Smooth muscle cell (in vitro differentiated cells): ENCODE measurements at regions not wholly inside any gene's neighbourhood (a gene's known extent, or its start where the extent isn't known, plus 50 kb on each side); places are given as distances from the start of the nearest gene placed in this dataset.
A peak's percentile ranks its signal among the peaks of the same experiment; 100 is the strongest.

Experiments used
- DNase-seq: peaks from one replicate; lab custom pipeline; 2025; ENCODE audit not compliant: unreplicated experiment; lab: John Stamatoyannopoulos, UW
- H2AFZ ChIP-seq: fragments of 200-600 bp; sonication (generic); 2 replicates; pipeline ENCODE4 v1.6.0; 2016; ENCODE audit warnings: antibody characterized with exemption, low read depth, mild to moderate bottlenecking
- H3F3A ChIP-seq: fragments of 200-600 bp; sonication (generic); 2 replicates; pipeline ENCODE4 v1.6.0; 2017; ENCODE audit warnings: antibody characterized with exemption, low read depth
- H3K27ac ChIP-seq: fragments of 200-600 bp; sonication (generic); 2 replicates; pipeline ENCODE4 v1.5.1; 2016; ENCODE audit warnings: low read depth, mild to moderate bottlenecking
- H3K27me3 ChIP-seq: fragments of 200-600 bp; sonication (generic); 2 replicates; pipeline ENCODE4 v1.6.1; 2016; ENCODE audit warnings: low read depth, mild to moderate bottlenecking
- H3K36me3 ChIP-seq: fragments of 200-600 bp; sonication (generic); 2 replicates; pipeline ENCODE4 v1.5.1; 2016; ENCODE audit warnings: low read depth
- H3K4me1 ChIP-seq: fragments of 200-600 bp; sonication (generic); 2 replicates; pipeline ENCODE4 v1.5.1; 2016; ENCODE audit warnings: low read depth
- H3K4me2 ChIP-seq: fragments of 200-600 bp; sonication (generic); 2 replicates; pipeline ENCODE4 v1.6.0; 2016; ENCODE audit warnings: mild to moderate bottlenecking
- H3K4me3 ChIP-seq: fragments of 200-600 bp; sonication (generic); 2 replicates; pipeline ENCODE4 v1.5.1; 2016; ENCODE audit warnings: mild to moderate bottlenecking
- H3K79me2 ChIP-seq: fragments of 200-600 bp; sonication (generic); 2 replicates; pipeline ENCODE4 v1.6.0; 2016; ENCODE audit warnings: low read depth, mild to moderate bottlenecking
- H3K9ac ChIP-seq: fragments of 200-600 bp; sonication (generic); 2 replicates; pipeline ENCODE4 v1.6.0; 2016; ENCODE audit warnings: low read depth
- H3K9me3 ChIP-seq: fragments of 200-600 bp; sonication (generic); replicated peaks from 2 replicates; pipeline ENCODE4 v1.5.1; 2016; ENCODE audit warnings: low read depth
- H4K20me1 ChIP-seq: fragments of 200-600 bp; sonication (generic); 2 replicates; pipeline ENCODE4 v1.6.0; 2016; ENCODE audit warnings: low read depth
- CTCF ChIP-seq: fragments of 200-600 bp; sonication (generic); IDR thresholded peaks from 2 replicates; pipeline ENCODE4 v1.5.1; 2017; ENCODE audit warnings: borderline replicate concordance, mild to moderate bottlenecking, antibody characterized with exemption; ENCODE audit not compliant: insufficient read depth, poor library complexity, severe bottlenecking
- WGBS: methylation state at CpG from one replicate; pipeline ENCODE4 v1.1.7; 2016; ENCODE audit warnings: low lambda C conversion rate; 5-methylcytosine and 5-hydroxymethylcytosine counted together

- H3K9me3 ChIP-seq, result no peaks in the 10 kb centered on the region
- H2AFZ ChIP-seq, result no peak overlapping the region
- no peaks in the 10 kb centered on the region for H3K4me1 ChIP-seq
- DNase-seq, result no peak
- no peak overlapping the region for H3K4me2 ChIP-seq
- no peak for TF ChIP-seq CTCF
- H3K9ac ChIP-seq, result no peak overlapping the region
- no peaks in the 10 kb centered on the region for H3K27me3 ChIP-seq
- H3K4me3 ChIP-seq, result no peak overlapping the region
- H3K36me3 ChIP-seq, result no peaks in the 10 kb centered on the region
- H3K79me2 ChIP-seq, result no peaks in the 10 kb centered on the region
- no peak overlapping the region for H3K27ac ChIP-seq
- H4K20me1 ChIP-seq, result no peaks in the 10 kb centered on the region
- H3F3A ChIP-seq, result no peaks in the 10 kb centered on the region
- 73% methylated on average over 13 of the region's 13 CpGs for WGBS
These were observed 137.2 kb upstream of the NCOR2 start for GRCh38 chr12:124704619-124705018.

- no peak for TF ChIP-seq CTCF
- Histone ChIP-seq H3K4me1 (no peaks in the 10 kb centered on the region), H3K4me2 (no peak overlapping the region), H3K27ac (no peak overlapping the region), H3F3A (peaks cover 4% of the 10 kb centered on the region), H2AFZ (no peak overlapping the region), H3K9ac (no peak overlapping the region), H3K79me2 (no peaks in the 10 kb centered on the region), H3K36me3 (no peaks in the 10 kb centered on the region), H4K20me1 (no peaks in the 10 kb centered on the region), H3K27me3 (no peaks in the 10 kb centered on the region), H3K4me3 (no peak overlapping the region), H3K9me3 (no peaks in the 10 kb centered on the region)
- 92% methylated on average over 8 of the region's 8 CpGs for WGBS
- DNase-seq, result no peak
These were observed 136.4 kb upstream of the NCOR2 start for GRCh38 chr12:124703856-124704255.

GRCh38 chr12:124702736-124703135 lies 135.3 kb upstream of the NCOR2 start:
- Histone ChIP-seq H3K36me3 (no peaks in the 10 kb centered on the region), H3F3A (peaks cover 9% of the 10 kb centered on the region), H3K27me3 (no peaks in the 10 kb centered on the region), H3K79me2 (no peaks in the 10 kb centered on the region), H3K9me3 (no peaks in the 10 kb centered on the region), H3K4me3 (no peak overlapping the region), H2AFZ (no peak overlapping the region), H3K9ac (no peak overlapping the region), H3K4me2 (no peak overlapping the region), H4K20me1 (no peaks in the 10 kb centered on the region), H3K27ac (no peak overlapping the region), H3K4me1 (no peaks in the 10 kb centered on the region)
- 100% methylated on average over 1 of the region's 1 CpG for WGBS
- no peak for DNase-seq
- no peak for TF ChIP-seq CTCF

- Histone ChIP-seq H3K36me3 (no peaks in the 10 kb centered on the region), H3K4me2 (peak overlapping the region; percentile 6), H3K27me3 (no peaks in the 10 kb centered on the region), H3K4me3 (no peak overlapping the region), H3K79me2 (no peaks in the 10 kb centered on the region), H3F3A (peaks cover 9% of the 10 kb centered on the region), H3K9me3 (no peaks in the 10 kb centered on the region), H3K9ac (no peak overlapping the region), H3K4me1 (no peaks in the 10 kb centered on the region), H2AFZ (no peak overlapping the region), H4K20me1 (no peaks in the 10 kb centered on the region), H3K27ac (no peak overlapping the region)
- no peak for TF ChIP-seq CTCF
- DNase-seq, result no peak
- 79% methylated on average over 17 of the region's 17 CpGs for WGBS
These were observed 133.6 kb upstream of the NCOR2 start for GRCh38 chr12:124700810-124701592.
